Fibroblast of gingiva (primary cell): ENCODE measurements at regions not wholly inside any gene's neighbourhood (a gene's known extent, or its start where the extent isn't known, plus 50 kb on each side); places are given as distances from the start of the nearest gene placed in this dataset.

Experiments
- DNase-seq: peaks from one replicate; pipeline ENCODE4 v3.0.0-alpha.2; 2011; ENCODE audit warnings: low read depth

GRCh38 chr2:238581126-238581525 lies 154.4 kb downstream of the ASB1 start:
- DNase-seq = peak; percentile 47

GRCh38 chr2:238582159-238582558 lies 155.4 kb downstream of the ASB1 start:
- peak; percentile 63 for DNase-seq

GRCh38 chr2:238584617-238585016 lies 157.9 kb downstream of the ASB1 start:
- no peak for DNase-seq

- DNase-seq = no peak
These were observed 159.4 kb downstream of the ASB1 start for GRCh38 chr2:238585836-238586821.

- no peak for DNase-seq
These were observed 160.4 kb downstream of the ASB1 start for GRCh38 chr2:238586931-238587775.

- DNase-seq = no peak
These were observed 161.3 kb downstream of the ASB1 start for GRCh38 chr2:238587776-238588660.

GRCh38 chr2:238589591-238590460 lies 163.1 kb downstream of the ASB1 start:
- DNase-seq = no peak

- no peak for DNase-seq
These were observed 165.0 kb downstream of the ASB1 start for GRCh38 chr2:238591732-238592131.

GRCh38 chr2:238593236-238593635 lies 166.5 kb downstream of the ASB1 start:
- no peak for DNase-seq

GRCh38 chr2:238593678-238594077 lies 167.0 kb downstream of the ASB1 start:
- DNase-seq = no peak

GRCh38 chr2:238594796-238595749 lies 168.3 kb downstream of the ASB1 start:
- DNase-seq = no peak

GRCh38 chr2:238595750-238596570 lies 169.2 kb downstream of the ASB1 start:
- DNase-seq = no peak

- peak; percentile 98 for DNase-seq
These were observed 170.1 kb downstream of the ASB1 start for GRCh38 chr2:238596571-238597551.

- no peak for DNase-seq
These were observed 171.2 kb downstream of the ASB1 start for GRCh38 chr2:238597638-238598528.

GRCh38 chr2:238598802-238599530 lies 172.2 kb downstream of the ASB1 start:
- DNase-seq = no peak
